DMS53 treated with DMSO at 0.1 percent for 48 hours (cell line): ENCODE measurements at regions not wholly inside any gene's neighbourhood (a gene's known extent, or its start where the extent isn't known, plus 50 kb on each side); places are given as distances from the start of the nearest gene placed in this dataset.

Experiments
- DNase-seq: peaks from one replicate; lab custom pipeline; 2025; ENCODE audit not compliant: unreplicated experiment; lab: John Stamatoyannopoulos, UW

DNA sequence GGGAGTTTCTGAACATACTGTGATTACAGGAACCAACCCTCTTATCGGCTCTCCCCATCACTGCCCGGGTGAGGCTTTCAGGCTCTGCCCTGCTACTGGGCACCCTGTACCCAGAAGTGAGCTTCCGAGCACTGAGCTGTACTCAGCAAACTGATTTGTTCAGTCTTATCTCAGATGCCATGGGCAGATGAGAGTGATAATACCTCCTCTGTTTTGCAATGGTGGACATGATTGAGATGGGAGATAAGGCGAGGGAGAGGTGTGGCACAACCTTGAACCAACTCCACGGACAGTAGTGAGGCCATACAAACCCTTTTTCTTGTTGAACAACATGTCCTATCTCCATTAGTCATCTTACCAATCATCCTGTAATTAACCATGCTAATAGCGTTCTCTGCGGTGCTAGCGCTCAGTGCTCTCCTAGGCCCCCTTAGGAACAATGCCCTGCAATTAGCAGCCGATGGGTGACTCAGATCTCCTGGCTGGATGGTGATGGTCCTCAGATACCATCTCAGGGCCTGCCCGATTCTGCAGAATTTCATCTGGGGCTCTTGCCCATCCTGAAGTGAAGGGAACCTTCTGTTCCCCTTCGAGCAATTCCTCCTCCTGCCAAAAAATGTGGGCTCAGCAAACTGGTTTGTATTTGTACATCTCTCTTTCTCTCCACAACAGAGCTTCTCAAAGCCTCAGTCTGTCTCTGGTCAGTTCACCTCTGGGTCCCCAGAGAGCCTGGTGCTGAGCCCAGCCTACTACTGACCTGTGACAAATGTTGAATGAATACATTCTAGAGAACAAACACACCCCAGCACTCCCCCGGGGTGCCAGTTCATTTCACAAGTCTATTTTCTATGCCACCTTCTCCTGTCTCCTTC lies 139.3 kb upstream of the IRX3 start:
- no peak for DNase-seq

DNA sequence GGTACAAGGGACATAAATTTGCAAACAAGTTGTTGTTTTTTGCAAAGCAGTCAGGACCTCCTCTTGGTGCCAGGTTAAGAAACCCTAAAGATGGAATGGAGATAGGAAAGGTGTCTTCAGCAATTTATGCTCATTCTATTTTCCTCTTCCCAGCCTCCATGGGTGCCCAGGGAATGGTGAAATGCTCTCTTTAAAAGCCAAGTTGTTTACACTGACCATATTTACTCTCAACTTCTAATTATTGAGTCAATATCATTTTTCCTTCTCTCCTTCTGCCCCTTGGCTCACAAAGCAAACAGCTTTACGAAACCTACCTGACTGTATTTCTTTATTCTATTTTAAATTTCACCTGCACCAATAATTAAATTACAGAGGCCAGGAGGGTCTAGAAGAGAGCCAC lies 138.5 kb upstream of the IRX3 start:
- no peak for DNase-seq

DNA sequence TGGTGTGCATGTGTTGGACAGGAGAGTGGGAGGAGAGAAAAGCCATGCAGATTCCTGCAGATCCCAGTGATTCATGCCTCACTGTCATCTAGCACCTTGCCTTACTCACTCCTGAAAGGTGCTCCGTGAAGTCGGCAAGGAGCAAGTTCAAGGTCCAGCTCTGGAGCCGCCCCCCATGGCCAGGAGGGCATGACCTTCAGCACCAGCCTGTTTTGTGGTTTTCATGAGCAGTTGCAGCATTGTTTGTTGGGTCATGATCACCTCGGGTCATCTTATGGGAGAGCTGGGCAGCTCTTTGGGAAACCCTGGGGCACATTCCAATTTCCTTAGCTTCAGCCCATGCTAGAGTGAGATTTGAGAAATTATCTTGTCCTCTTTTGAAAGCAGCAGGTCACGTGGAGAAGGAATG lies 137.5 kb upstream of the IRX3 start:
- no peak for DNase-seq

DNA sequence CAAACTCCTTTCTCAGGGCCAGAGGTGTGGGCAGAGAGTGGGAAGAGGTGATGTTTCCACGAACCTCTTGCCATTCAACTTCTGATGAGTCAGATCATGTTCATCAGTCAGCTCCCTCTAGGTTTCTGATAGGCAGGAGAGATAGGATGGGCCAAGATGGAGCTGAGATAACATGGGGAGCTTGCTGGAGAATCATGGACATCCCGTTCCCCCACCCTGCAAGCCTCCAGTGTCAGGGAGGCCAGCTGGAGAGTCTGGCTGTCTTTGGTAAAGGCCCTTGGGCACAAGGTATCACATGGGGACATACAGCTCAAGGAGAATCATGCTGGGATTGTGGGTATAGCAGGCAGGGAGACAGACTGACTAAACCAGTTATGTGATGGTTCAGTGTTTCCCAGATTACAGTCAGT lies 136.0 kb upstream of the IRX3 start:
- DNase-seq, result no peak

GRCh38 chr16:54422159-54422558 lies 135.6 kb upstream of the IRX3 start:
- no peak for DNase-seq

DNA sequence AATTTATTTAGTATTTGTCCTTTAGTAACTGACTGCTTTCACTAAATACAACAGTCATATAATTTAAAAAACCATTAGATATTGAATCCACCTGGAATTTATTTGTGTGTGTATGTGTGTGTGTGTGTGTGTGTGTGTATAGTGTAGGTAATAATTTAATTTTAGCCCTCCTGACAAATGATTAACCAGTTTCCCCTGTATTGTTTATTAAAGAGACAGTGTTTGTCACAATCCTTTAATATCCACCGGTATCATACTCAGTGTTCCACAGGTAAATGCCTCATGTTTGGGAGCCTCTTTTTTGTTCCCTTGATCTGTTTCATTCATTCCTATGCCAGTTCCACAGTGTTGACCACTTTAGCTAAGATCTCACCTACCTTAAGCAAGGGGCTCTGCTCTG lies 134.6 kb upstream of the IRX3 start:
- DNase-seq, result no peak

DNA sequence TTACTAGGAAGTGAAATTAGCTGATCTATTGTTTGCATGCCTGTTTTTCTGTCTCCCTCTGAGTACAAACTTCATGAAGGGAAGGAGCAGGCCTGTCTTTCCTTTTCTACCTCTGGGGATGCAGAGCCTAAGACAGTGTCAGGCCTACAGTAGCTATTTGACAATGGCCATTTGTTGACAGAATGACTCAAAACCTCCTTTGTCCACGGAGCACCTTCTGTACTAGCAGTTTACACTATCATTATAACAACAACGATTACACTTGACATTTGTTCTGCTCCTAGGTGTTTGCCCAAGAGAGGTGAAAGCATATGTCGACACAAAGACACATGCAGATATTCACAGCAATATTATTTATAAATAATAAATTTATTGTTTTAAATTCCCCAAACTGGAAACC lies 132.3 kb upstream of the IRX3 start:
- peak; percentile 80 for DNase-seq

DNA sequence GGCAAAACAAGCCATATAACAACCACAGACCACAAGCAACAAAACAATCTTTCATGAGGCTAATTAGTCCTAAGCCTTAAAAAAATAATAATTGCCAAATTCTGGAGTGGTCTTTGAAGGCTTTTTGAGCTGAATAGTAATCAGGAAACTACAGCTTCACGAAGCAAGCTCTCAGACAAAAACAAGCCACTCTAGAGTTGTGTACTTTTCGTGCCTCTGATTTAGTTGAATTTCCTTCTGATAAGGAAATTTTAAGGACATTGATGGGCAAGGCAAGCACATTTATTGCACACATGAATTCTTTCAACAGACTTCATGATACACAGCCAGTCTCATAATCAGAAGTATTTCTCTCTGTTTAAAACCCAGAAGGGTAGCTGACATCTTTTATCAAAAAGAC lies 130.8 kb upstream of the IRX3 start:
- DNase-seq, result no peak

- no peak for DNase-seq
Observed at GRCh38 chr16:54414671-54415070, 128.1 kb upstream of the IRX3 start.

DNA sequence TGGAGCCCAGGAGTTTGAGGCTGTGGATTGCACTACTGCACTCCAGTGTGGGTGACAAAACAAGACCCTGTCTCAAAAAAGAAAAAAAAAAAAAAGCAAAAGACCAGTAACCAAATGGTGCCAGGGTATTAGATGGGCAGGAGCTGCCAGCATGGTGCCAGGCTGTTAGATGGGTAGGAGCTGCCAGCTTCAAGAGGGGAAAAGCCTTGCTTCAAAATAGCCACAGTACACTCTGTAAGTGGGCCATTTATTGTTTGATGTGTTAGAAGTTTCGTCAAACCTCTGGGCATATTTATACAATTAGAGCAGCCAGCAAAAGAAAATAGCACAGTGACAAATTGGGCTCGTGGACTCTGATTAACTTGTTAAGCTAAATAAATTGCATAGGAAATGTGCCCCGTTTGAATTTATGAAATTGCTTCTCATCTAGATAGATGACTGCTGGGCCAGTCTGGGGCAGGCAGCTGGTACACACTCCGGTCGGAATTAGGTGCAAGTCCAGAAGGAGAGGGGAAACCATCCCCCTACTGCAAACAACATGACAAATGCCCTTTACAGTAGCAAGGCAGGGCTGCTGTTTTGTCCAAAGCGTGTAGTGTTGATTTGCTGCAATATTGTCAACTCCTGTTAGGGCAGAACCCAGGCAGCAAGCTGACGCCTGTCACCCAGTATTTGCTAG lies 126.3 kb upstream of the IRX3 start:
- no peak for DNase-seq

DNA sequence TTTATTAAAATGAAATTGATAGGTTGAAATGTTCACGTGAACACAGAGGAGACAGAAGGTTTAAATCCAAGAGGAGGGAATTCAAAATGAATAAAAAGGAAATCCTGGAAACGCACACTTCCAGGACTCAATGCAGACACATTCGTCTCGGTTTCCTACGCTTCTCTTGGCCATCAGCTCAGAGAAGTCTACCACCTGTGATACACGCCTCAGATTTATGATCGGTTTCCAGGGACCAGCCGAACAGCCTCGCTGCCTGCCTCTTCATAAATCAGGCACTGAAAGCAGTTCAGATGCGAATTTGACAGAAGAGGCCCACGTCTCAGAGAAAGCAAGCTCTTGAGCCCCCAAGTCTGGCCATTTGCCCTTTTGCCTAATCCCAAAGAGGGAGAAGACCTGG lies 125.5 kb upstream of the IRX3 start:
- no peak for DNase-seq

GRCh38 chr16:54411544-54411943 lies 125.0 kb upstream of the IRX3 start:
- no peak for DNase-seq

DNA sequence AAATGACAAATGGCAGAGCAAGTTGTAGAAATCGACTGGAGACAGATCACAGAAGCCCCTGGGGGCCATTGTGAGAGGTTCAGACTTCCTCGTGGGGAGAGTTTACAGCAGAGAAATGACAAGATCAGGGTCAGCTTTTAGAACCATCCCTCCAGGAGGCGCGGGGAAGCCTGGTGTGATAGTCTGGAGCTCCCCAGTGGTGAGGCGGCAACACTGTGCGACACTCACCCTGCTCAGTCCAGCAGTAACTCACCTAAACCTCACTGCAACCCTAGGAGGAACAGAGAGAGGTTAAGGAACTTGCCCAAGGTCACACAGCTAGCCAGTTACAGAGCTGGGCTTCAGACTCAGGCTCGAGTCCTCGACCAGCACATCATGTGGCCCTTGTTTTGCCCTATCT lies 123.4 kb upstream of the IRX3 start:
- DNase-seq, result no peak

DNA sequence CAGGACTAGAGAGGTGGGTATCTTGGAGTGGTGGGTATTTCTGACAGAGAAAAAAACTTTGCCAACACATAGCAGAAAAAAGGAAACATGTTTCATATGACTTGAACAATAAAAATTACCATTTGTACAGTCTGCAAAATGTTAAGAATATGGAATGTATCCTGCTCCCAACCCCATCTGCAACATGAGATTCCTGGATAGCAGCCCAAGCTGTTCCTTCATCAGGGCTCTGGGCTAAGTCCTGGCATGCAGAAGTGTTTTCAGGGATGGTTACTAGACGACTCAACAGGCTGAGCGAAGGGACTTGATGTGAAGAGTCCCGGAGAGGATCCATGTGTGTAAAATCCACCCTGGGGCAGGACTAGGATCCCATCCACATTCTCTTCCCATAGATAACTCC lies 121.0 kb upstream of the IRX3 start:
- no peak for DNase-seq

DNA sequence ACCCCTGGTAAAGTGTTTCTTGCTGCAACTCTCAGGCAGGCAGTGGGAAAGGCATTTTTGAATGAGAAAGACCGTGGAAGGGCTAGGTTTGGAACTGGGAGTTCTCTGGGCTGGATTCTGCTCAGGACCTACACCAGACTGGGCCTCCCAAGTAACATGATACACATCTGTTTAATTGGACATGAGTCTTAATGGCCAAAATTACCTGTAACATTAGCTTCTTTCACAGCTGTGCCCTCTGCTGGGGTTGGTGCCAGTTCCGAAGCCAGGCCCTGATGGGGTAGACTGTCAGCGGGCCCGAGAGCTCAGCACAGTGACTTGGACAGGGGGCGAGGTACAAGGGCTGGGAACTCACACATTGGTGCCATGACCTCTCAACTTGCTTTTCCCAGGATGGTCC lies 118.9 kb upstream of the IRX3 start:
- no peak for DNase-seq

DNA sequence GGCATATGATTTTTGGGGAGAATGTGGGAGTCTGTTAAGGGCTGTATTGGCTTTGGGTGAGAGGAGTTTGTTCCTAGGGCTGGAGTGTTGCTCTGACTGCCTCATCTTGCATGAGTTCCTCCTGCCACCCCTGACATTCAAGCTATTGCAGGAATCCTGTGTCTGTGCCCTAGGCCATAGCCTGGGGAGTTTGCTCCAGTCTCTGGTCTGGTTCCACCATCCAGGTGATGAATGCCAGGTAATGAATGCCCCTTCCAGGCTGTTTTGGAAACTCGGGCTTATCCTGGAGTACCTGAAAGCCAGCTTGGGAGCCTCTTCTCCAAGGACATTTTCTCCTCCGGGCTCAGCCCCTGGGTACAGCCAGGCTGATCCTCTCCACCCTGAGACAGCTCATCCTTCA lies 117.0 kb upstream of the IRX3 start:
- DNase-seq, result no peak

- no peak for DNase-seq
Observed at GRCh38 chr16:54402873-54403272, 116.3 kb upstream of the IRX3 start.

DNA sequence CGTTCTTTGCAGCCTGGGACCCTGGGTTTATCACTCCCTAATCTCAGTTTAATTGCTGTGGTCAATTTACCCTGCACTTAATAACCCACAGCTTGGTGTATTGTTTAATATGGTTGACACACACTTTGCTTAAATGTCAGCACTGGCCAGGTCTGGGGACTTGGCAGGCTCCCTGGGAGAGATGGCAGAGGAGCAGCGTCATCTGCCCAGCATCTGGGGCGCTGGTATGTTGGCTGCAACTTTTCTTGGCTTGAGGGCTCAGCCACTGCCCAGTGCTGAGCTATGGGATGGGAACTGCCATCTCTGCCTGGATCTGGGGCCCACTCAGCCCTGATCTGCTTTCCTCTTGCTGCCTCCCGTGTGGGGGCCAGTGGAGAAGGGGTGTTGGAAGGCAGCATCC lies 115.7 kb upstream of the IRX3 start:
- no peak for DNase-seq

DNA sequence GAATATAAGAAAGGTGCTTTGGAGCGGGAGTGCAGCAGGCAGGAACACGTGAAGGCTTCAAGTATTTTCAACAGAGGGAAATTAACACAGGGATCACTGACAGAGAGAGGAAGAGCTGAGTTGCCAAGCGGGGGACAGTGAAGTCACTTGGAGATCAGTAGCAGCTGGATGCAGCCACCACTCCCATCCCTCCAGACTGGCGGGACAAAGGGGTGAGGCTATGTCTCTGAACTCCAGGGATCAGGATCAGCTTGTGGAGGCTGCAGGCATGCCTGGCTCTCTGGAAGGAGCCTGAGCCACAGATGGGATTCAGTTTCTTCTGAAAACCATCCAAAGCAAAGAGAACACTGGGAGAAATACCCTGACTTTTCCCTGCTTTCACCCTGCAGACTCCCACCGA lies 113.7 kb upstream of the IRX3 start:
- no peak for DNase-seq

GRCh38 chr16:54398986-54399385 lies 112.4 kb upstream of the IRX3 start:
- no peak for DNase-seq

- DNase-seq, result no peak
Observed at GRCh38 chr16:54397838-54398237, 111.3 kb upstream of the IRX3 start.

DNA sequence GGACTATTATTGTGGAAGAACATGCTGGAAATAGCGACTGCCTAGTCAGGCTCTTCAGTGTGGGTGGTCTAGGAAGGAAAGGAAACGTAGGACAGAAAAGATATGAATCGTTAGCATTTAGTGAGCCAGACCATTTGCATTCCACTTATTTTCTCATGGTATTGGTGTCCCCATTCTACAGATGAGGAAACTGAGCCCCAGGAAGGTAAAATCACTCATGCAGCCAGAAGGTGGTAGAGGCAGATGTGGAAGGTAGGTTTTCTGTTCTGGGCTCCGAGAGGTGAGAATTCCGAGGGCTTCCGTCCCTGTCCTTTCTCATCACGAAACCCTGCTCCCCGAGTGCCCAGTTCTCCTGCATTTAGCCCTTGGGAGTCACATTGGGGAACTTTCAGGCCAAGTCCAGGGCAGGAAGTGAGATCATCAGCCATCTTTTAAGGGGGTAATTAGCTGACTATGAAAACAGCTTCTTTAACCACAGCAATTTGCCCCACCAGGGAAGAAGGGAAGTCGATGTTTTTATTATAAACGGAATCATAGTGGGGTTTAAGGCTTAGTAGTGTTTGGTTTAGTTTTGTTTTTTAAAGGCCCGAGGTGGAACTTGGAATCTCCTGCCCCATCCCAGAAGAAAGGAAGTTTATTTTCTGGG lies 110.7 kb upstream of the IRX3 start:
- no peak for DNase-seq
